ENCODE measurements at regions not wholly inside any gene's neighbourhood (a gene's known extent, or its start where the extent isn't known, plus 50 kb on each side); places are given as distances from the start of the nearest gene placed in this dataset.

DNA sequence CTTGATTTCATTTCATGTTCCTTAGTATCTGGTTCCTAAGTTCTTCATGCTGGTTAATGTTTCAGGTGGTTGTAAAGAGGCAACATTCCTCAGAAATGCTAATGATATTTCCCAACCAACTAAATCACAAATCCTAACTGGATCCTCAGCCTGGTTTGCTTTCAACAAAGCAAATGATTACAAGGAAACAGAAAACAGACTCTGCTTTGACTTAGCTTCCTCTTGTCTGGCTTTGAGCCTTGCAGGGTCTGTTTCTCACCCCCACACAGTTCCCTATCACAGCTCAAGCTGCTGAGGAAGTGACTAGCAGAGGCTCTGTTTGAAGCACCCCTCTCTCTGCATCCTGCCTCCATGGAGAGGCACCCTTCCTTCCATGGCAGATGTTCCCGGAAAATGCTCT lies 130.2 kb upstream of the CTTNBP2 start:
- H3K9me3 ChIP-seq (ENCODE audit: control insufficient read depth, insufficient read depth, low read length) = no peaks in the 10 kb centered on the region
- 83% methylated on average over 1 of the region's 1 CpG; no CpG with 5 or more reads in 1 of the 2 experiments for WGBS, 2 experiments (ENCODE audit: extremely low coverage in 2 of 2, insufficient read length in 1 of 2)
- no peak overlapping the region for H4K8ac ChIP-seq (ENCODE audit: low read depth in 2 of 2, low read length in 2 of 2)
- H4K20me1 ChIP-seq (ENCODE audit: insufficient read depth, low read length) = no peaks in the 10 kb centered on the region
- no peak overlapping the region for H2BK120ac ChIP-seq (ENCODE audit: low read depth, low read length)
- no peak overlapping the region for H3K4ac ChIP-seq (ENCODE audit: low read depth, low read length)
- no peak overlapping the region for H3K18ac ChIP-seq (ENCODE audit: low read depth, low read length)
- ChIA-PET CTCF (no interaction called here), POLR2A (ENCODE audit: unreplicated experiment) (no interaction called here)
- H3K27me3 ChIP-seq (ENCODE audit: control insufficient read depth, insufficient read depth, low read length) = no peaks in the 10 kb centered on the region
- no peak overlapping the region for H3K27ac ChIP-seq (ENCODE audit: insufficient read depth, low read length)
- H3K79me1 ChIP-seq (ENCODE audit: low read depth in 1 of 2, low read length in 2 of 2) = no peaks in the 10 kb centered on the region
- H2AFZ ChIP-seq (replicated peaks; ENCODE audit: low read length, poor library complexity) = no peak overlapping the region
- H3K9me1 ChIP-seq (ENCODE audit: insufficient read depth, low read length) = no peaks in the 10 kb centered on the region
- H3K9ac ChIP-seq (ENCODE audit: low read depth, low read length) = no peak overlapping the region
- no peak overlapping the region for H3K4me2 ChIP-seq (ENCODE audit: low read depth, low read length)
- no peak overlapping the region for H4K91ac ChIP-seq (ENCODE audit: insufficient read depth, low read depth, low read length)
- H2AK9ac ChIP-seq (replicated peaks; ENCODE audit: low read depth, low read length, poor library complexity) = no peak overlapping the region
- dilution Hi-C loops (cut with HindIII; ENCODE audit: low sequenced_read_pairs, unreplicated experiment) = no loop called here
- no peak overlapping the region for H2BK15ac ChIP-seq (ENCODE audit: low read depth, low read length)
- no peak overlapping the region for H2BK5ac ChIP-seq (ENCODE audit: low read depth, low read length, poor library complexity, severe bottlenecking)
- no peak overlapping the region for H3K23ac ChIP-seq (ENCODE audit: low read depth, low read length)
- intact Hi-C loops (cut with micrococcal nuclease) = no loop called here
- BruUV-seq (replicated peaks) = no TSS peak
- no peak for ATAC-seq (ENCODE audit: low read depth)
- H3K36me3 ChIP-seq (ENCODE audit: control insufficient read depth, insufficient read depth, low read length) = no peaks in the 10 kb centered on the region
- H3K14ac ChIP-seq (replicated peaks; ENCODE audit: low read depth, low read length) = no peak overlapping the region
- no peak overlapping the region for H2BK20ac ChIP-seq (ENCODE audit: low read depth, low read length)
- H3K56ac ChIP-seq (ENCODE audit: extremely low read depth, insufficient read depth, low read length) = no peak overlapping the region
- TF ChIP-seq SMC3 (IDR thresholded peaks at IDR 0.05; ENCODE audit: low read depth, low read length) (no peak), MXI1 (IDR thresholded peaks at IDR 0.05; ENCODE audit: borderline replicate concordance, low read depth, low read length) (no peak), RCOR1 (IDR thresholded peaks at IDR 0.05; ENCODE audit: insufficient replicate concordance, low read length) (no peak), BHLHE40 (IDR thresholded peaks at IDR 0.05; ENCODE audit: low read depth, low read length) (no peak), NFE2L2 (IDR thresholded peaks at IDR 0.05; ENCODE audit: low read depth, low read length) (no peak), POLR2A (IDR thresholded peaks at IDR 0.05; ENCODE audit: low read depth, low read length) (no peak), MAFK (IDR thresholded peaks at IDR 0.05; ENCODE audit: low read depth, low read length) (no peak), MAZ (IDR thresholded peaks at IDR 0.05; ENCODE audit: borderline replicate concordance, low read depth, low read length) (no peak), CEBPB (IDR thresholded peaks at IDR 0.05; ENCODE audit: low read depth, low read length) (no peak), CHD1 (IDR thresholded peaks at IDR 0.05; ENCODE audit: low read depth, low read length) (no peak), FOS (IDR thresholded peaks at IDR 0.05; ENCODE audit: low read depth, low read length) (no peak), RFX5 (IDR thresholded peaks at IDR 0.05; ENCODE audit: low read depth, low read length) (no peak), RAD21 (IDR thresholded peaks at IDR 0.05; ENCODE audit: low read length) (no peak)
- TF ChIP-seq, protein P1, sequence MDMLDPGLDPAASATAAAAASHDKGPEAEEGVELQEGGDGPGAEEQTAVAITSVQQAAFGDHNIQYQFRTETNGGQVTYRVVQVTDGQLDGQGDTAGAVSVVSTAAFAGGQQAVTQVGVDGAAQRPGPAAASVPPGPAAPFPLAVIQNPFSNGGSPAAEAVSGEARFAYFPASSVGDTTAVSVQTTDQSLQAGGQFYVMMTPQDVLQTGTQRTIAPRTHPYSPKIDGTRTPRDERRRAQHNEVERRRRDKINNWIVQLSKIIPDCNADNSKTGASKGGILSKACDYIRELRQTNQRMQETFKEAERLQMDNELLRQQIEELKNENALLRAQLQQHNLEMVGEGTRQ (IDR thresholded peaks at IDR 0.05; ENCODE audit: low read depth, low read length) = no peak
- TF ChIP-seq, protein P2, sequence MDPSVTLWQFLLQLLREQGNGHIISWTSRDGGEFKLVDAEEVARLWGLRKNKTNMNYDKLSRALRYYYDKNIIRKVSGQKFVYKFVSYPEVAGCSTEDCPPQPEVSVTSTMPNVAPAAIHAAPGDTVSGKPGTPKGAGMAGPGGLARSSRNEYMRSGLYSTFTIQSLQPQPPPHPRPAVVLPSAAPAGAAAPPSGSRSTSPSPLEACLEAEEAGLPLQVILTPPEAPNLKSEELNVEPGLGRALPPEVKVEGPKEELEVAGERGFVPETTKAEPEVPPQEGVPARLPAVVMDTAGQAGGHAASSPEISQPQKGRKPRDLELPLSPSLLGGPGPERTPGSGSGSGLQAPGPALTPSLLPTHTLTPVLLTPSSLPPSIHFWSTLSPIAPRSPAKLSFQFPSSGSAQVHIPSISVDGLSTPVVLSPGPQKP (IDR thresholded peaks at IDR 0.05; ENCODE audit: borderline replicate concordance, low read depth, low read length) = no peak
- TF ChIP-seq, protein P3, sequence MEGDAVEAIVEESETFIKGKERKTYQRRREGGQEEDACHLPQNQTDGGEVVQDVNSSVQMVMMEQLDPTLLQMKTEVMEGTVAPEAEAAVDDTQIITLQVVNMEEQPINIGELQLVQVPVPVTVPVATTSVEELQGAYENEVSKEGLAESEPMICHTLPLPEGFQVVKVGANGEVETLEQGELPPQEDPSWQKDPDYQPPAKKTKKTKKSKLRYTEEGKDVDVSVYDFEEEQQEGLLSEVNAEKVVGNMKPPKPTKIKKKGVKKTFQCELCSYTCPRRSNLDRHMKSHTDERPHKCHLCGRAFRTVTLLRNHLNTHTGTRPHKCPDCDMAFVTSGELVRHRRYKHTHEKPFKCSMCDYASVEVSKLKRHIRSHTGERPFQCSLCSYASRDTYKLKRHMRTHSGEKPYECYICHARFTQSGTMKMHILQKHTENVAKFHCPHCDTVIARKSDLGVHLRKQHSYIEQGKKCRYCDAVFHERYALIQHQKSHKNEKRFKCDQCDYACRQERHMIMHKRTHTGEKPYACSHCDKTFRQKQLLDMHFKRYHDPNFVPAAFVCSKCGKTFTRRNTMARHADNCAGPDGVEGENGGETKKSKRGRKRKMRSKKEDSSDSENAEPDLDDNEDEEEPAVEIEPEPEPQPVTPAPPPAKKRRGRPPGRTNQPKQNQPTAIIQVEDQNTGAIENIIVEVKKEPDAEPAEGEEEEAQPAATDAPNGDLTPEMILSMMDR (conservative IDR thresholded peaks at IDR 0.05; ENCODE audit: low read depth, low read length) = no peak
- no peak overlapping the region for H2AK5ac ChIP-seq (ENCODE audit: low read depth, low read length)
- H3K4me3 ChIP-seq (ENCODE audit: insufficient read depth, low read depth, low read length) = no peak overlapping the region
- no peak overlapping the region for H4K5ac ChIP-seq (ENCODE audit: low read depth, low read length)
- H3K4me1 ChIP-seq (ENCODE audit: control insufficient read depth, insufficient read depth, low read length) = no peaks in the 10 kb centered on the region
- no peak for DNase-seq
- in situ Hi-C loops (cut with MboI; ENCODE audit: low sequenced_read_pairs) = no loop called here

Data from IMR-90 (cell line).